Psoas muscle (tissue), 7 donors: ENCODE measurements at regions not wholly inside any gene's neighbourhood (a gene's known extent, or its start where the extent isn't known, plus 50 kb on each side); places are given as distances from the start of the nearest gene placed in this dataset.

Source experiments
- ATAC-seq, 4 donors: fragments of 200-7000 bp; cut with Tn5 transposase; one replicate each; pipeline ENCODE4 v1.9.1; 2020; ENCODE audit warnings: moderate library complexity in 3 of 4, mild to moderate bottlenecking in 2 of 4
- DNase-seq, 2 donors: peaks; one replicate each; pipeline ENCODE4 v3.0.0-alpha.2; 2020
- H3K27ac ChIP-seq: fragments of 200-600 bp; one replicate; pipeline ENCODE4 v1.8.0; 2022
- H3K27me3 ChIP-seq, 3 donors: fragments of 200-600 bp in 1 of 3; one replicate each; pipeline versions ENCODE4 v1.6.1 to v1.8.0; 2013 to 2022; ENCODE audit warnings: low read length in 2 of 3, mild to moderate bottlenecking in 2 of 3, moderate library complexity in 1 of 3; ENCODE audit not compliant: insufficient read depth in 3 of 3
- H3K36me3 ChIP-seq, 2 donors: fragments of 200-600 bp in 1 of 2; one replicate each; pipeline versions ENCODE4 v1.6.1 to v1.8.0; 2013 to 2022; ENCODE audit warnings: low read depth in 1 of 2, mild to moderate bottlenecking in 1 of 2, moderate library complexity in 1 of 2; ENCODE audit not compliant: insufficient read depth in 1 of 2
- H3K4me1 ChIP-seq: fragments of 200-600 bp; one replicate; pipeline ENCODE4 v1.8.0; 2022
- H3K4me3 ChIP-seq: fragments of 200-600 bp; one replicate; pipeline ENCODE4 v1.8.0; 2022; ENCODE audit warnings: mild to moderate bottlenecking
- H3K9me3 ChIP-seq: fragments of 200-600 bp; one replicate; pipeline ENCODE4 v1.8.0; 2022
- WGBS, 3 donors: extraction: QIAGEN DNeasy Blood & Tissue Kit; methylation state at CpG; one replicate each; pipeline versions ENCODE4 v1.1.6 to v1.1.7; 2013; 5-methylcytosine and 5-hydroxymethylcytosine counted together
- intact Hi-C, 2 donors: fragments of 100-400 bp; cut with DNase I; formaldehyde crosslinking; loops; one replicate each; pipeline versions ENCODE4 v1.11.0 to v1.14.2; 2022
- TF ChIP-seq, protein P1 (sequence below): fragments of 200-600 bp; IDR thresholded peaks from one replicate; pipeline ENCODE4 v1.8.0; 2022; ENCODE audit warnings: antibody characterized with exemption
- donor health status: healthy with polysubstance abuse.
- donor health status: DM: no; HTN: no; CAD: no; lungs with moderate emphysema.
- donor health status: Bipolar disorder and iron deficiency.
- donor health status: healthy.
- donor health status: DM: yes; HTN: yes; CAD: no.
- donor health status: DM: no; HTN: no; CAD: no.
- donor health status: DM: yes; HTN: yes; CAD: no.

- 69 to 79% (median 72%) methylated on average over 6 of the region's 6 CpGs for WGBS, 3 donors
- Histone ChIP-seq H3K27ac (no peak overlapping the region), H3K27me3 (no peaks in the 10 kb centered on the region), H3K4me3 (no peak overlapping the region), H3K4me1 (no peaks in the 10 kb centered on the region), H3K36me3 (no peaks in the 10 kb centered on the region), H3K9me3 (no peaks in the 10 kb centered on the region)
- ATAC-seq = no peak
- intact Hi-C loops = no loop called here
- TF ChIP-seq, protein P1, sequence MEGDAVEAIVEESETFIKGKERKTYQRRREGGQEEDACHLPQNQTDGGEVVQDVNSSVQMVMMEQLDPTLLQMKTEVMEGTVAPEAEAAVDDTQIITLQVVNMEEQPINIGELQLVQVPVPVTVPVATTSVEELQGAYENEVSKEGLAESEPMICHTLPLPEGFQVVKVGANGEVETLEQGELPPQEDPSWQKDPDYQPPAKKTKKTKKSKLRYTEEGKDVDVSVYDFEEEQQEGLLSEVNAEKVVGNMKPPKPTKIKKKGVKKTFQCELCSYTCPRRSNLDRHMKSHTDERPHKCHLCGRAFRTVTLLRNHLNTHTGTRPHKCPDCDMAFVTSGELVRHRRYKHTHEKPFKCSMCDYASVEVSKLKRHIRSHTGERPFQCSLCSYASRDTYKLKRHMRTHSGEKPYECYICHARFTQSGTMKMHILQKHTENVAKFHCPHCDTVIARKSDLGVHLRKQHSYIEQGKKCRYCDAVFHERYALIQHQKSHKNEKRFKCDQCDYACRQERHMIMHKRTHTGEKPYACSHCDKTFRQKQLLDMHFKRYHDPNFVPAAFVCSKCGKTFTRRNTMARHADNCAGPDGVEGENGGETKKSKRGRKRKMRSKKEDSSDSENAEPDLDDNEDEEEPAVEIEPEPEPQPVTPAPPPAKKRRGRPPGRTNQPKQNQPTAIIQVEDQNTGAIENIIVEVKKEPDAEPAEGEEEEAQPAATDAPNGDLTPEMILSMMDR = no peak
- no peak for DNase-seq
Measured at GRCh38 chr7:98753989-98754479, 115.8 kb downstream of the TMEM130 start.

GRCh38 chr7:98755138-98755898, 114.5 kb downstream of the TMEM130 start:
- no peak for DNase-seq
- no peak for ATAC-seq
- Histone ChIP-seq H3K27ac (no peak overlapping the region), H3K36me3 (no peaks in the 10 kb centered on the region), H3K27me3 (peaks cover 0 to 3% (median 0%) of the 10 kb centered on the region in 3 donors), H3K4me3 (no peak overlapping the region), H3K4me1 (no peaks in the 10 kb centered on the region), H3K9me3 (no peaks in the 10 kb centered on the region)
- TF ChIP-seq, protein P1 = no peak
- intact Hi-C loops = no loop called here
- 39 to 49% (median 46%) methylated on average over 10 of the region's 10 CpGs for WGBS, 3 donors

- no peak for DNase-seq
- H3K9me3 ChIP-seq = no peaks in the 10 kb centered on the region
- no peaks in the 10 kb centered on the region for H3K36me3 ChIP-seq
- TF ChIP-seq, protein P1 = no peak
- WGBS, 3 donors = 82 to 84% (median 84%) methylated on average over 5 of the region's 5 CpGs
- ATAC-seq = no peak
- H3K27ac ChIP-seq = no peak overlapping the region
- peaks cover 0 to 6% (median 4%) of the 10 kb centered on the region in 3 donors for H3K27me3 ChIP-seq
- intact Hi-C loops = no loop called here
- H3K4me1 ChIP-seq = no peaks in the 10 kb centered on the region
- no peak overlapping the region for H3K4me3 ChIP-seq
Measured at GRCh38 chr7:98758157-98758556, 111.7 kb downstream of the TMEM130 start.

GRCh38 chr7:98760201-98760651, 109.6 kb downstream of the TMEM130 start:
- WGBS, 3 donors = 27 to 40% (median 29%) methylated on average over 8 of the region's 8 CpGs
- TF ChIP-seq, protein P1 = no peak
- DNase-seq (no peak), ATAC-seq (no peak)
- Histone ChIP-seq H3K27ac (no peak overlapping the region), H3K27me3 (peaks cover 0 to 6% (median 4%) of the 10 kb centered on the region in 3 donors), H3K4me3 (no peak overlapping the region), H3K36me3 (no peaks in the 10 kb centered on the region), H3K9me3 (no peaks in the 10 kb centered on the region), H3K4me1 (no peaks in the 10 kb centered on the region)
- intact Hi-C loops = no loop called here
